ENCODE measurements at regions not wholly inside any gene's neighbourhood (a gene's known extent, or its start where the extent isn't known, plus 50 kb on each side); places are given as distances from the start of the nearest gene placed in this dataset.

DNA sequence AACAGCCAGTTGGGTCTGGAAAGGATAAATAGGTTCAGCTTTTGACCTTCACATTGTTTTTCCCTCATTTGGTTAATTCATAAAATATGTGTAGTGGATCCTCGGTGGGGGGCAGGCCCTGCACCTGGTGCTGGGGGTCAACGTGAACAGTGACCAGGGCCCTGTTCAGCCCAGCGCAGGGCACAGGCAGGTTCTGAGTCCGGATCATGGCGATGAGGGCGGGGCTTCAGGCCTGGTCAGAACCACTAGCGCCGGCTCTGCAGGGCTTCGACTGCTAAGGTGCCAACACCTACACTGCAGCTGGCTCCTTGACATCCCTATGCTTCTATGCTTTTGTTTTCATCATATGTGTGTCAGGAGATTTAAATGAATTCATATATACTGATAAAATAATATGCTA is 177.7 kb downstream of the CXCL12 start:
- TF ChIP-seq ARNTL (CRISPR knock-in tag; IDR thresholded peaks at IDR 0.05; ENCODE audit: borderline replicate concordance, low read depth) (no peak), RARB (CRISPR knock-in tag; IDR thresholded peaks at IDR 0.05) (no peak), ZFP30 (CRISPR knock-in tag; IDR thresholded peaks at IDR 0.05) (no peak), TCF4 (CRISPR knock-in tag; IDR thresholded peaks at IDR 0.05; ENCODE audit: borderline replicate concordance) (no peak), ISL1 (CRISPR knock-in tag; IDR thresholded peaks at IDR 0.05) (no peak), ZNF8 (CRISPR knock-in tag; IDR thresholded peaks at IDR 0.05) (no peak), OSR1 (CRISPR knock-in tag; IDR thresholded peaks at IDR 0.05) (no peak), ZNF565 (CRISPR knock-in tag; conservative IDR thresholded peaks at IDR 0.05; ENCODE audit: low read depth) (no peak), ESRRG (CRISPR knock-in tag; IDR thresholded peaks at IDR 0.05) (no peak), BACH2 (CRISPR knock-in tag; IDR thresholded peaks at IDR 0.05; ENCODE audit: borderline replicate concordance) (no peak)
- TF ChIP-seq, protein P1, sequence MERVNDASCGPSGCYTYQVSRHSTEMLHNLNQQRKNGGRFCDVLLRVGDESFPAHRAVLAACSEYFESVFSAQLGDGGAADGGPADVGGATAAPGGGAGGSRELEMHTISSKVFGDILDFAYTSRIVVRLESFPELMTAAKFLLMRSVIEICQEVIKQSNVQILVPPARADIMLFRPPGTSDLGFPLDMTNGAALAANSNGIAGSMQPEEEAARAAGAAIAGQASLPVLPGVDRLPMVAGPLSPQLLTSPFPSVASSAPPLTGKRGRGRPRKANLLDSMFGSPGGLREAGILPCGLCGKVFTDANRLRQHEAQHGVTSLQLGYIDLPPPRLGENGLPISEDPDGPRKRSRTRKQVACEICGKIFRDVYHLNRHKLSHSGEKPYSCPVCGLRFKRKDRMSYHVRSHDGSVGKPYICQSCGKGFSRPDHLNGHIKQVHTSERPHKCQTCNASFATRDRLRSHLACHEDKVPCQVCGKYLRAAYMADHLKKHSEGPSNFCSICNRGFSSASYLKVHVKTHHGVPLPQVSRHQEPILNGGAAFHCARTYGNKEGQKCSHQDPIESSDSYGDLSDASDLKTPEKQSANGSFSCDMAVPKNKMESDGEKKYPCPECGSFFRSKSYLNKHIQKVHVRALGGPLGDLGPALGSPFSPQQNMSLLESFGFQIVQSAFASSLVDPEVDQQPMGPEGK (CRISPR knock-in tag; IDR thresholded peaks at IDR 0.05; ENCODE audit: borderline replicate concordance) = no peak
- TF ChIP-seq, protein P2, sequence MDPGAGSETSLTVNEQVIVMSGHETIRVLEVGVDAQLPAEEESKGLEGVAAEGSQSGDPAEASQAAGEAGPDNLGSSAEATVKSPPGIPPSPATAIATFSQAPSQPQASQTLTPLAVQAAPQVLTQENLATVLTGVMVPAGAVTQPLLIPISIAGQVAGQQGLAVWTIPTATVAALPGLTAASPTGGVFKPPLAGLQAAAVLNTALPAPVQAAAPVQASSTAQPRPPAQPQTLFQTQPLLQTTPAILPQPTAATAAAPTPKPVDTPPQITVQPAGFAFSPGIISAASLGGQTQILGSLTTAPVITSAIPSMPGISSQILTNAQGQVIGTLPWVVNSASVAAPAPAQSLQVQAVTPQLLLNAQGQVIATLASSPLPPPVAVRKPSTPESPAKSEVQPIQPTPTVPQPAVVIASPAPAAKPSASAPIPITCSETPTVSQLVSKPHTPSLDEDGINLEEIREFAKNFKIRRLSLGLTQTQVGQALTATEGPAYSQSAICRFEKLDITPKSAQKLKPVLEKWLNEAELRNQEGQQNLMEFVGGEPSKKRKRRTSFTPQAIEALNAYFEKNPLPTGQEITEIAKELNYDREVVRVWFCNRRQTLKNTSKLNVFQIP (CRISPR knock-in tag; IDR thresholded peaks at IDR 0.05; ENCODE audit: borderline replicate concordance, low read depth) = no peak
- TF ChIP-seq, protein P3, sequence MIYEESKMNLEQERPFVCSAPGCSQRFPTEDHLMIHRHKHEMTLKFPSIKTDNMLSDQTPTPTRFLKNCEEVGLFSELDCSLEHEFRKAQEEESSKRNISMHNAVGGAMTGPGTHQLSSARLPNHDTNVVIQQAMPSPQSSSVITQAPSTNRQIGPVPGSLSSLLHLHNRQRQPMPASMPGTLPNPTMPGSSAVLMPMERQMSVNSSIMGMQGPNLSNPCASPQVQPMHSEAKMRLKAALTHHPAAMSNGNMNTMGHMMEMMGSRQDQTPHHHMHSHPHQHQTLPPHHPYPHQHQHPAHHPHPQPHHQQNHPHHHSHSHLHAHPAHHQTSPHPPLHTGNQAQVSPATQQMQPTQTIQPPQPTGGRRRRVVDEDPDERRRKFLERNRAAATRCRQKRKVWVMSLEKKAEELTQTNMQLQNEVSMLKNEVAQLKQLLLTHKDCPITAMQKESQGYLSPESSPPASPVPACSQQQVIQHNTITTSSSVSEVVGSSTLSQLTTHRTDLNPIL (CRISPR knock-in tag; IDR thresholded peaks at IDR 0.05; ENCODE audit: low read depth) = no peak
- TF ChIP-seq, protein P4, sequence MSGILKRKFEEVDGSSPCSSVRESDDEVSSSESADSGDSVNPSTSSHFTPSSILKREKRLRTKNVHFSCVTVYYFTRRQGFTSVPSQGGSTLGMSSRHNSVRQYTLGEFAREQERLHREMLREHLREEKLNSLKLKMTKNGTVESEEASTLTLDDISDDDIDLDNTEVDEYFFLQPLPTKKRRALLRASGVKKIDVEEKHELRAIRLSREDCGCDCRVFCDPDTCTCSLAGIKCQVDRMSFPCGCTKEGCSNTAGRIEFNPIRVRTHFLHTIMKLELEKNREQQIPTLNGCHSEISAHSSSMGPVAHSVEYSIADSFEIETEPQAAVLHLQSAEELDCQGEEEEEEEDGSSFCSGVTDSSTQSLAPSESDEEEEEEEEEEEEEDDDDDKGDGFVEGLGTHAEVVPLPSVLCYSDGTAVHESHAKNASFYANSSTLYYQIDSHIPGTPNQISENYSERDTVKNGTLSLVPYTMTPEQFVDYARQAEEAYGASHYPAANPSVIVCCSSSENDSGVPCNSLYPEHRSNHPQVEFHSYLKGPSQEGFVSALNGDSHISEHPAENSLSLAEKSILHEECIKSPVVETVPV (CRISPR knock-in tag; IDR thresholded peaks at IDR 0.05) = no peak

Measured in SK-N-SH treated with all-trans-retinoic acid at 6 μM for 48 hours (cell line).